ENCODE measurements at regions not wholly inside any gene's neighbourhood (a gene's known extent, or its start where the extent isn't known, plus 50 kb on each side); places are given as distances from the start of the nearest gene placed in this dataset.

- no peak for TF ChIP-seq CTCF (conservative IDR thresholded peaks at IDR 0.05)
- no peak for TF ChIP-seq EZH2 (IDR thresholded peaks at IDR 0.05; ENCODE audit: low read depth)
Observed at GRCh38 chr5:56596155-56596554, 219.2 kb upstream of the MAP3K1 start.

Data from PC-9 (cell line).